ENCODE measurements at regions not wholly inside any gene's neighbourhood (a gene's known extent, or its start where the extent isn't known, plus 50 kb on each side); places are given as distances from the start of the nearest gene placed in this dataset.

DNA sequence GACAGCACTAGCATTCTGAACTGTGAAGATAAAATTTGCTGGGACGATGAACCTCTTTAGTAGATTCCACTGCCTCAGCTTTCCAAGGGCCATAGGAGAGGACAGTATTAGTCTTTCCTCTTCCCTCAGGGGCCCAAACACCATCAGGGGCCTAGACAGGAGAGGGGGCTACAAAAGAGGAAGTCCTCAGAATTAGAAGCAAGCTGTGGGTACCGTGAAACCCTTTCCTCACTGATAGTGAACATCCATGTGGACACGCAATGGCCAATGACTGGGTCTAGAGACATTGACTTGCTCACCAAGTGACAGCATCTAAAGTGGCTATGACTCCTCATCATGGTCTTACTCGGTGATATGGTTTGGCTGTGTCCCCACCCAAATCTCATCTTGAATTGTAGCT lies 68.1 kb upstream of the UST start:
- Histone ChIP-seq H3K4me3 (replicated peaks in 1 of 3; ENCODE audit: insufficient read depth in 1 of 3, low read depth in 1 of 3, low read length in 3 of 3) (no peak overlapping the region), H3K27me3 (ENCODE audit: control insufficient read depth in 2 of 2, insufficient read depth in 2 of 2, low read length in 2 of 2) (no peaks in the 10 kb centered on the region), H3K9ac (replicated peaks; ENCODE audit: extremely low read depth, insufficient read depth, low read length) (no peak overlapping the region), H3K4me2 (ENCODE audit: insufficient read depth, low read length) (no peak overlapping the region), H3K4me1 (ENCODE audit: control insufficient read depth, extremely low read depth, insufficient read depth, low read length) (no peaks in the 10 kb centered on the region), H2AFZ (ENCODE audit: low read depth, low read length) (no peak overlapping the region), H3K27ac (ENCODE audit: insufficient read depth, low read depth, low read length) (no peak overlapping the region), H3K36me3 (ENCODE audit: control insufficient read depth in 2 of 2, extremely low read depth in 1 of 2, insufficient read depth in 2 of 2, low read length in 2 of 2) (no peaks in the 10 kb centered on the region), H3K9me3 (replicated peaks; ENCODE audit: control insufficient read depth, insufficient read depth, low read length) (no peaks in the 10 kb centered on the region), H3K79me2 (ENCODE audit: control insufficient read depth, insufficient read depth, low read length) (no peaks in the 10 kb centered on the region), H3K9me1 (replicated peaks; ENCODE audit: control insufficient read depth, extremely low read depth, insufficient read depth, low read length) (no peaks in the 10 kb centered on the region), H4K20me1 (replicated peaks; ENCODE audit: control insufficient read depth, extremely low read depth, insufficient read depth, low read length) (no peaks in the 10 kb centered on the region)
- DNase-seq (ENCODE audit: low read depth, low spot score) (no peak), FAIRE-seq (no peak)
- CTCF ChIA-PET, result no interaction called here
- TF ChIP-seq EZH2 (IDR thresholded peaks at IDR 0.05; ENCODE audit: borderline replicate concordance, low read depth, low read length, severe bottlenecking) (no peak), JUN (IDR thresholded peaks at IDR 0.05; ENCODE audit: borderline replicate concordance, insufficient read depth, insufficient read length, low read depth) (no peak), MYC (IDR thresholded peaks at IDR 0.05; ENCODE audit: low read depth, low read length) (no peak), POLR2A (IDR thresholded peaks at IDR 0.05; ENCODE audit: low read depth, low read length) (no peak)
- intact Hi-C loops (cut with micrococcal nuclease), result no loop called here
- BruUV-seq (replicated peaks), result no TSS peak
- POLR2A ChIA-PET, result no interaction called here
- dilution Hi-C loops (cut with MboI; ENCODE audit: extremely low pct_ligation_motif_present, low sequenced_read_pairs), result no loop called here

DNA sequence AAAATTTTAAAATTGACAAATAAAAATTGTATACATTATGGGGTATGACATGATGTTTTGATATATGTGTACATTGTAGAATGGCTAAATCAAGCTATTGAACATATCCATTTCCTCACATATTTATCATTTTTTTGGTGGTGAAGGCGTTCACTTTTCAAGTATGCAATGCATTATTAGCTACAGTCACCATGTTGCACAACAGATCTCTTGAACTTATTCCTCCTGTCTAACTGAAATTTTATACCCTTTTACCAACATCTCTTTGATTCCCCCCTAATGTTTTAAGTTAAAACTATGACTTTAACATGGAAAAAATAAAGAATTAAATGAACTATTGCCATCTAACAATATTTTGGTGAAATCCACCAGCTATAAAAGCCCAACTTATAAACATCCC lies 65.2 kb upstream of the UST start:
- no TSS peak for BruUV-seq (replicated peaks)
- dilution Hi-C loops (cut with MboI; ENCODE audit: extremely low pct_ligation_motif_present, low sequenced_read_pairs), result no loop called here
- Histone ChIP-seq H3K79me2 (ENCODE audit: control insufficient read depth, insufficient read depth, low read length) (no peaks in the 10 kb centered on the region), H4K20me1 (replicated peaks; ENCODE audit: control insufficient read depth, extremely low read depth, insufficient read depth, low read length) (no peaks in the 10 kb centered on the region), H3K9me3 (replicated peaks; ENCODE audit: control insufficient read depth, insufficient read depth, low read length) (no peaks in the 10 kb centered on the region), H3K9ac (replicated peaks; ENCODE audit: extremely low read depth, insufficient read depth, low read length) (no peak overlapping the region), H3K4me2 (ENCODE audit: insufficient read depth, low read length) (no peak overlapping the region), H2AFZ (ENCODE audit: low read depth, low read length) (no peak overlapping the region), H3K36me3 (ENCODE audit: control insufficient read depth in 2 of 2, extremely low read depth in 1 of 2, insufficient read depth in 2 of 2, low read length in 2 of 2) (no peaks in the 10 kb centered on the region), H3K9me1 (replicated peaks; ENCODE audit: control insufficient read depth, extremely low read depth, insufficient read depth, low read length) (no peaks in the 10 kb centered on the region), H3K4me3 (replicated peaks in 1 of 3; ENCODE audit: insufficient read depth in 1 of 3, low read depth in 1 of 3, low read length in 3 of 3) (no peak overlapping the region), H3K4me1 (ENCODE audit: control insufficient read depth, extremely low read depth, insufficient read depth, low read length) (no peaks in the 10 kb centered on the region), H3K27ac (ENCODE audit: insufficient read depth, low read depth, low read length) (no peak overlapping the region), H3K27me3 (ENCODE audit: control insufficient read depth in 2 of 2, insufficient read depth in 2 of 2, low read length in 2 of 2) (no peaks in the 10 kb centered on the region)
- FAIRE-seq, result no peak
- intact Hi-C loops (cut with micrococcal nuclease), result no loop called here
- POLR2A ChIA-PET, result no interaction called here
- DNase-seq (ENCODE audit: low read depth, low spot score), result no peak
- TF ChIP-seq, protein P1, sequence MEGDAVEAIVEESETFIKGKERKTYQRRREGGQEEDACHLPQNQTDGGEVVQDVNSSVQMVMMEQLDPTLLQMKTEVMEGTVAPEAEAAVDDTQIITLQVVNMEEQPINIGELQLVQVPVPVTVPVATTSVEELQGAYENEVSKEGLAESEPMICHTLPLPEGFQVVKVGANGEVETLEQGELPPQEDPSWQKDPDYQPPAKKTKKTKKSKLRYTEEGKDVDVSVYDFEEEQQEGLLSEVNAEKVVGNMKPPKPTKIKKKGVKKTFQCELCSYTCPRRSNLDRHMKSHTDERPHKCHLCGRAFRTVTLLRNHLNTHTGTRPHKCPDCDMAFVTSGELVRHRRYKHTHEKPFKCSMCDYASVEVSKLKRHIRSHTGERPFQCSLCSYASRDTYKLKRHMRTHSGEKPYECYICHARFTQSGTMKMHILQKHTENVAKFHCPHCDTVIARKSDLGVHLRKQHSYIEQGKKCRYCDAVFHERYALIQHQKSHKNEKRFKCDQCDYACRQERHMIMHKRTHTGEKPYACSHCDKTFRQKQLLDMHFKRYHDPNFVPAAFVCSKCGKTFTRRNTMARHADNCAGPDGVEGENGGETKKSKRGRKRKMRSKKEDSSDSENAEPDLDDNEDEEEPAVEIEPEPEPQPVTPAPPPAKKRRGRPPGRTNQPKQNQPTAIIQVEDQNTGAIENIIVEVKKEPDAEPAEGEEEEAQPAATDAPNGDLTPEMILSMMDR (IDR thresholded peaks at IDR 0.05; ENCODE audit: extremely low read depth in 1 of 2, insufficient read depth in 1 of 2, low read depth in 1 of 2, low read length in 2 of 2), result no peak
- no peak for TF ChIP-seq EZH2 (IDR thresholded peaks at IDR 0.05; ENCODE audit: borderline replicate concordance, low read depth, low read length, severe bottlenecking)
- CTCF ChIA-PET, result no interaction called here
